Mammary epithelial cell (primary cell): ENCODE measurements at regions not wholly inside any gene's neighbourhood (a gene's known extent, or its start where the extent isn't known, plus 50 kb on each side); places are given as distances from the start of the nearest gene placed in this dataset.

Experiments used
- CTCF ChIP-seq, 2 donors: IDR thresholded peaks in 1 of 2; conservative IDR thresholded peaks in 1 of 2; 2 replicates each; pipeline ENCODE4 v1.5.1; 2011 to 2012; ENCODE audit warnings: inconsistent platforms in 2 of 2, low read length in 2 of 2, mild to moderate bottlenecking in 2 of 2, control low read depth in 1 of 2, low read depth in 1 of 2; ENCODE audit not compliant: insufficient read depth in 1 of 2; ENCODE audit errors: extremely low read depth in 1 of 2
- EZH2 ChIP-seq: IDR thresholded peaks from 2 replicates; pipeline ENCODE4 v1.6.1; 2012; ENCODE audit warnings: low read length, inconsistent platforms, borderline replicate concordance

GRCh38 chr5:67725604-67726003 lies 490.0 kb upstream of the PIK3R1 start:
- no peak for TF ChIP-seq CTCF (conservative IDR thresholded peaks at IDR 0.05 in 1 of 2, IDR thresholded peaks at IDR 0.05 in 1 of 2; ENCODE audit: extremely low read depth in 1 of 2, insufficient read depth in 1 of 2, low read depth in 1 of 2, low read length in 2 of 2)
- no peak for TF ChIP-seq EZH2
